Hematopoietic multipotent progenitor cell treated with erythropoietin and hydrocortisone succinate and interleukin-3 and kit ligand, for 6 days (in vitro differentiated cells): ENCODE measurements at regions not wholly inside any gene's neighbourhood (a gene's known extent, or its start where the extent isn't known, plus 50 kb on each side); places are given as distances from the start of the nearest gene placed in this dataset.
"Not testable (repeated sequence)": the region's sequence is repeated elsewhere in the genome, so short reads cannot be mapped to it uniquely, and the experiment has no call there.

ENCODE experiments used
- DNase-seq: peaks from one replicate; pipeline ENCODE4 v3.0.0-alpha.2; 2015

GRCh38 chr17:14753383-14753782 lies 452.5 kb downstream of the HS3ST3B1 start:
- DNase-seq: no peak

- DNase-seq: no peak
These were observed 451.1 kb downstream of the HS3ST3B1 start for GRCh38 chr17:14752011-14752410.

GRCh38 chr17:14750866-14751265 lies 450.0 kb downstream of the HS3ST3B1 start:
- no peak for DNase-seq

GRCh38 chr17:14749269-14749668 lies 448.4 kb downstream of the HS3ST3B1 start:
- no peak for DNase-seq

GRCh38 chr17:14748036-14748710 lies 447.3 kb downstream of the HS3ST3B1 start:
- no peak for DNase-seq

- no peak for DNase-seq
These were observed 446.7 kb downstream of the HS3ST3B1 start for GRCh38 chr17:14747603-14747950.

GRCh38 chr17:14746822-14747602 lies 446.1 kb downstream of the HS3ST3B1 start:
- no peak for DNase-seq

- DNase-seq: no peak
These were observed 444.7 kb downstream of the HS3ST3B1 start for GRCh38 chr17:14745541-14745940.

GRCh38 chr17:14744761-14745473 lies 444.0 kb downstream of the HS3ST3B1 start:
- no peak for DNase-seq

- no peak for DNase-seq
These were observed 440.6 kb downstream of the HS3ST3B1 start for GRCh38 chr17:14741491-14741890.

- DNase-seq: no peak
These were observed 439.0 kb downstream of the HS3ST3B1 start for GRCh38 chr17:14739656-14740431.

GRCh38 chr17:14738652-14738988 lies 437.7 kb downstream of the HS3ST3B1 start:
- DNase-seq: no peak

- DNase-seq: no peak
These were observed 437.2 kb downstream of the HS3ST3B1 start for GRCh38 chr17:14737984-14738651.

- DNase-seq: no peak
These were observed 435.8 kb downstream of the HS3ST3B1 start for GRCh38 chr17:14736631-14737030.

- no peak for DNase-seq
These were observed 432.5 kb downstream of the HS3ST3B1 start for GRCh38 chr17:14733376-14733775.

- no peak for DNase-seq
These were observed 431.3 kb downstream of the HS3ST3B1 start for GRCh38 chr17:14732211-14732610.

- DNase-seq: no peak
These were observed 430.7 kb downstream of the HS3ST3B1 start for GRCh38 chr17:14731591-14731990.

GRCh38 chr17:14730821-14731220 lies 429.9 kb downstream of the HS3ST3B1 start:
- no peak for DNase-seq

- DNase-seq: no peak
These were observed 424.8 kb downstream of the HS3ST3B1 start for GRCh38 chr17:14725729-14726128.

GRCh38 chr17:14724770-14725169 lies 423.9 kb downstream of the HS3ST3B1 start:
- DNase-seq: no peak

- DNase-seq: not testable (repeated sequence)
These were observed 422.5 kb downstream of the HS3ST3B1 start for GRCh38 chr17:14723349-14723748.

- no peak for DNase-seq
These were observed 419.1 kb downstream of the HS3ST3B1 start for GRCh38 chr17:14719942-14720341.

GRCh38 chr17:14717859-14718258 lies 417.0 kb downstream of the HS3ST3B1 start:
- no peak for DNase-seq
